ENCODE measurements at regions not wholly inside any gene's neighbourhood (a gene's known extent, or its start where the extent isn't known, plus 50 kb on each side); places are given as distances from the start of the nearest gene placed in this dataset.

DNA sequence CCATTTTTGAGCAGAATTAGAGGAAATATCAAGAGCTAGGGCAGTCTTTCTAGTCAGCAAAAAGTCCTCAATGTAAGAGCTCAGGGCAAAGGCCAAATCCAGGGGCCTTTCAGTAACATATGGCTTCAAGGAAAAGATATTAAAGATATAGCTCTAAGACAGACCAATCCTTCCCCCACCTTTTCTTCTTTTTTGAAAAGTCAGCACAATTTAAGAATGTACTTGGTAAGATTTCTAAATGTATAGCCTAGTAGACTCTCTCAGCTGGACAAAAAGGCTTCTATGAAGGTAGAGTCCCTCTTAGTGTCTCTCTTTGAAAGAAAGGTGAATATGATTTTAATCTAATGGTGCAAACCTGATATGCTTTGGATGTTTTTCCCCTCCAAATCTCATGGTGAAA lies 515.7 kb downstream of the VRK1 start:
- no peak for DNase-seq

- no peak for DNase-seq
These were observed 518.6 kb downstream of the VRK1 start for GRCh38 chr14:97315790-97316189.

- DNase-seq = no peak
These were observed 521.2 kb downstream of the VRK1 start for GRCh38 chr14:97318380-97318779.

DNA sequence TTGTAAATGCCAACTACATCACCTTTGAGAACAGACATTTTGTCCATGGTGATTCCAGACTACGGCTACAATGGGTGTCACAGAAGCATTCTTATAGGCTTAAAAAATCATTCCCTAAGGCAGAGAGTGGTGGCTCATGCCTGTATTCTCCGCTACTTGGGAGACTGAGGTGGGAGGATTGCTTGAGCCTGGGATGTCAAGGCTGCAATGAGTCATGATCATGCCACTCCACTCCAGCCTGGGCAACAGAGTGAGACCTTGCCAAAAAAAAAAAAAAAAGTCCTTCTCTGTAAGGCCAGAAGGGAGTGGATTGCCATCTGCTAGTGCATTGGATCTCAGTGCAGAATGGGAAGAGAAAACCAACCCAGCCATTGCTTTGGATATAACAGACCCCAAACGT lies 522.5 kb downstream of the VRK1 start:
- DNase-seq = no peak

- DNase-seq = no peak
These were observed 531.6 kb downstream of the VRK1 start for GRCh38 chr14:97328743-97329142.

- no peak for DNase-seq
These were observed 532.5 kb downstream of the VRK1 start for GRCh38 chr14:97329701-97330100.

GRCh38 chr14:97331058-97331457 lies 533.9 kb downstream of the VRK1 start:
- DNase-seq = no peak

DNA sequence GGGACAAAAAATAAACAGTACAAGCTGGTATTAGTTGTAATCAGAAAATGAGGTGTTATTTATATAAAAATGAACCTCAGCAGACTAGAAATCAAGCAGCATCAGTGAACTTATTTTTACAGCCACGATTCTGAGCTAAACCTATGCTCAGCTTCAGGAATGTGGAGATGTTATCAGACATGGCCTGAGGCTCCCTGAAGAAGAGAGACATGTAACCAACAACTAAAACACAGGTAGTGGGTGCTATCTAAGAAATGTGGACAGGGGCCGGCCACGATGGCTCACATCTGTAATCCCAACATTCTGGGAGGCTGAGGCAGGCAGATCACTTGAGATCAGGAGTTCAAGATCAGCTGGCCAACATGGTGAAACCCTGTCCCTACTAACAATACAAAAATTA lies 534.3 kb downstream of the VRK1 start:
- no peak for DNase-seq

DNA sequence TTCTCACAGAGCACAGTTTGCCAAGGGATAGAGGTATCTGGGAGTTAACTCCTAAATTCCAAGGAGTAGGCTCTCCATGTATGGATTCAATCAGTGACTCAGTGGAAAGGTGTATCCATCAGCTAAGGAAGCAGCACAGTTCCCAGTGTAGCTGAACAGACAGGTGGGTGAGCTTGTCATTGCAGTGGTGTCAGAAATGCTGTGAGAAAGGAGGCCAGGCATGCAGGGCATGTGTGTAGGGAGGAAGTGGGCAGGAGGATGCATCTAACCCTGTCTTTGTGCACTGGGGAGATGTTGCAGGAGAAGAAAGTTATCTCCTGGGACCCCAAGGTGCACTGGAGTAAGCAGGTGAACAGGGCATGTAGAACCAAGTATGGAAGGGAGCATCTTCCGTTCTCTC lies 539.0 kb downstream of the VRK1 start:
- DNase-seq = no peak

GRCh38 chr14:97336816-97337215 lies 539.6 kb downstream of the VRK1 start:
- no peak for DNase-seq

DNA sequence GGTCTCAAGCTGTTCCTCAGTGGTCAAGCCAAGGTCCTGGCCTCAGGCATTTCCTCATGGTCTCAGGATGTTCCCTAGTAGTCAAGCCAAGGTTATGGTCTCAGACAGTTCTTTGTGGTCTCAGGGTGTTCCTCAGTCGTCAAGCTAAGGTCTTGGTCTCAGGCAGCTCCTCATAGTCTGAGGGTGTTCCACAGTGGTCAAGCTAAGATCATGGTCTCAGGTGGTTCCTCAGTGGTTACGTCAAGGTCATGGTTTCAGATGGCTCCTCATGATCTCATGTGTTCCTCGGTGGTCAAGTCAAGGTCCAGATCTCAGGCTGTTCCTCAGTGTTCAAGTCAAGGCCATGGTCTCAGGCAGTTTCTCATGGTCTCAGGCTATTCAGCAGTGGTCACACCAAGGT lies 540.1 kb downstream of the VRK1 start:
- DNase-seq = no peak

- DNase-seq = no peak
These were observed 540.5 kb downstream of the VRK1 start for GRCh38 chr14:97337670-97338069.

GRCh38 chr14:97344666-97345065 lies 547.5 kb downstream of the VRK1 start:
- DNase-seq = no peak

DNA sequence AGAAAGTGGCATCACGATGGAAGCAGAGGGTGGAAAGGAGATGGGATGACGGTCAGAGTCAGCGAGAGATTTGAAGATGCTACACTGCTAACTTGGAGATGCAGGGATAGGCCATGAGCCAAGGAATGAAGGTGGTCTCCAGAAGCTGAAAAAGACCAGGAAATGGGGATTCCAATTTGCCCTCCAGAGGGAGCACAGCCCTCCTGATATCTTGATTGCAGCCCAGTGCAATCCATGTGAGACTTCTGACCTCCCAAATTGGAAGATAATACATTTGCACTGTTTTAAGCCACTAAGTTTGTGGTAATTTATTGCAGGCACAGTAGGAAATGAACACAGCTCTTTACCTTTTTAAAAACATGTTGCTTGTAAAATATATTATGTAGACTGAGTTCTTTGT lies 549.5 kb downstream of the VRK1 start:
- DNase-seq = no peak

DNA sequence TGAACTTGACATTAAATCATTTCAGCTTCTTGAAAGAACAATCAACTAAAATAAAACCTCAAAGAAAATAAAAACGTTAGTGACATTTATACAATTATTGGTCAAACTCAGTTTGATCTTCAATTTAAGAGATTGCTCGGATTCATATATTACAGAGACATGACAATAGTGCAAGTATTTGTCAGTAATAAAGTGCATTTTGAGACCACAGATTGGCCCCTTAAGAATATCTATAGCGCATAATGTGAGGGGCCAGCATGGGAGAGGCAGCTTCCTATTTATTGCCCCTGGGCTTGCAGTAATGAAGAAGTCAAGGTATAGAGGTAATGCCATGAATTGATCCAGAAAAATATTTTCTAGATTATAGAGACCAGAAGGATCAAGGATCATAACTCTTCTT lies 552.3 kb downstream of the VRK1 start:
- DNase-seq = no peak

GRCh38 chr14:97349946-97350345 lies 552.8 kb downstream of the VRK1 start:
- no peak for DNase-seq

GRCh38 chr14:97350415-97350814 lies 553.2 kb downstream of the VRK1 start:
- DNase-seq = no peak

DNA sequence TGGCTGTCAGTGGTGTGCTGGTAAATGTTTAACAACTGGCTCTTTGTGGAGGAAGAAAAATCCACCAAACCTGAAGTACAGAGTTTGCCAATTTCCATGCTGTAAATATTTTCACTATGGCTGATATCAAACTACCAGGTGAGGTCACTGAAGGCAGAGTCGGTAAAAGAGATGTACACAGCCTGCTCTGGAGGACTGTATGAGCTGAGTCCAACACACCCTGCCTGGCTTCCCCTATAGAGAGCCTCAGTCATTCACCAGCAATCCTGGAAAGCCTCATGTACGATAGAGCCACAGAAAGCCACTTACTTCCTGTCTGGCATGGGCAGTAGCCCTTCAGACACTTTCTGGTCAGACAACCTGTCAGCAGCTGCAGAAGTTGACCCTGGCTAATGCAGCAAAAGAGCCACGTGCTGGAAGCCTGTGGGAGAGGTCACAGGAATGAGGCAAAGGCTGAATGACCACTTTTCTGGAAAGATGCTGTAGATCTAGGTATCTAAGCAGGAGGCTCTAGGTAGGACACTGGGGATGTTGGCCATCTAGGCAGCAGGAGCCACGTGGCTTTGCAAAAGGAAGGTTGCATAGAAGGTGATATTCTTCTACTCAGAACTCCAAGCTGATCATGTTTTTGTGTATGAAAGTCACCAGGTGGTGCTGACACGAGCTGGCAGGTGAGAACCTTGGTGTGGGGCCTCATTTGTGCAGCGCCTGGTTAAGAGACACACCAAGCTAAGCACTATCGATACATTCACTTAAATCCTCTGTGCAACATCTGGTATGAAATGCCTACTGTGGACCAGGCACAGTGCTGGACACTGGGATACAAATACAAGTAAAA lies 553.9 kb downstream of the VRK1 start:
- no peak for DNase-seq

GRCh38 chr14:97353102-97353501 lies 555.9 kb downstream of the VRK1 start:
- no peak for DNase-seq

- no peak for DNase-seq
These were observed 557.0 kb downstream of the VRK1 start for GRCh38 chr14:97354119-97354722.

GRCh38 chr14:97359341-97359740 lies 562.2 kb downstream of the VRK1 start:
- no peak for DNase-seq

- DNase-seq = no peak
These were observed 564.0 kb downstream of the VRK1 start for GRCh38 chr14:97361181-97361580.

- DNase-seq = no peak
These were observed 564.8 kb downstream of the VRK1 start for GRCh38 chr14:97361958-97362357.

GRCh38 chr14:97366400-97366799 lies 569.2 kb downstream of the VRK1 start:
- DNase-seq = no peak

DNA sequence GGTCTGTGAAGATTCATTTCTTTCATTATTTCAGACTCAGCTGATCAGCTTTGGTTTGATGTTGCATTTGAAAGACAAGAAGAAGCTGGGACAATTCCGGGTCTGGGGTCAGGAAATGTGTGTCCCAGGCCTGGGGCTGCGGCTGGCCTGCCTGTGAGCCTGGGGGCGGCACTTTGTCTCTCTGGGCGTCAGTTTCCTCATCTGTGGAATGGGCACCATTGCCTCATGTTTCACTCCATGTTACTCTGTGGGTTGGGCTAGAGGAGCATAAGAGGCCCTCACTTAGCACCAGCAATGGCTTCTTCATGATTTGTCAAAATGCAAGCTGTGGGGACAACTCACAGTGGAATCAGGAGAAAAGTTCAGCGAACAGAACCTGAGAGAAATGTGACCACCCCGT lies 570.1 kb downstream of the VRK1 start:
- no peak for DNase-seq
